CD4-positive, alpha-beta T cell treated with Interleukin-15 for 4 hours (primary cell): ENCODE measurements at regions not wholly inside any gene's neighbourhood (a gene's known extent, or its start where the extent isn't known, plus 50 kb on each side); places are given as distances from the start of the nearest gene placed in this dataset.
A peak's percentile ranks its signal among the peaks of the same experiment; 100 is the strongest.

ENCODE experiments used
- DNase-seq: peaks from one replicate; pipeline ENCODE4 v3.0.0-alpha.2; 2020; ENCODE audit warnings: low spot score

DNA sequence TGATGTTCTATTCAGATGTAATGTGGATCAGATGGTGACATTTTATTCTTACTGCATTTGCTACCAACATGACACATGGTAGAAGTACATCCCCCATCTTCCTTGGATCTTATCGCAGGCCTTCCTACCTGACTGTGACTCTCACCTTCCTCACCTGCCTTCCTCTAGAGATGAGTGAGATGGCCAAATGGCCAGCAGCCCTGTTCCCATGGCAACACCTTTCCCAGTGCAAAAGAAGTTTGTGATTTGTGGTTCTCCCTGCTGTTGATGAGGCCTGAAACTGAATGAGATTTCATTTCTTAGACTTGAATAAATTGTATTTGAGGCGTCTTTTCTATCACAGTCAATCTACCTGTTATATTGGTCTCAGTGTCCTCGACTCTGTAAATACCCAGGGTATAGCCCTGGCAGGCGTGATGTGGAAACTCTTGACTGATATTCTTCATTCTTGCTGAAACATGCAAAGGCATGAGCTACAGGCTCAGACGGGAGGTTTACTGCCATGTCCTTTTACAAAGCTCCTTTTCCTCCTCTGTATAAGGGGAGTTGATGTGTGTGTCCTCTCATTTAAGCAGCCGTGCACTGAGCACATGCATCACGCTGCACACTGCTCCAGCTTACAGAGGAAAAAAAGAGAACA is 440.7 kb upstream of the AKR1E2 start:
- no peak for DNase-seq

DNA sequence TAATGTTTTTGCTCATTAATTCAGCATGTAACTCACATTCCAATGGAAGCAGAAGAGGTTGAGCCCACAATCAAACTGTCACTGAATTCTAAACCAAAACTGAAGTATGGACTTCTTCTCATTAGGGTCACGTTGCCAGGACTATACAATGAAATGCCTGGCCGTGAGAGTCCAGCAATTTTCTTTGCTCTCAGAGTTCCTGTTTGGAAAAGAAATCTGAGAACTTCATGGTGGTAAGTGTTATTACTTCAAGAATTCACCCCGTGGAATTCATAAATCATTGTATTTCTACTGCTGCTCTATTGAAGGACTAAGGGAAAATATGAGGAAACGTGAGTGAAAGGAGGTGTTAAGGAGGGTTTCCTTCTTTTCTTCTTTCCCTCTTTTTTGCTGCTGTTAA is 441.8 kb upstream of the AKR1E2 start:
- DNase-seq = no peak

DNA sequence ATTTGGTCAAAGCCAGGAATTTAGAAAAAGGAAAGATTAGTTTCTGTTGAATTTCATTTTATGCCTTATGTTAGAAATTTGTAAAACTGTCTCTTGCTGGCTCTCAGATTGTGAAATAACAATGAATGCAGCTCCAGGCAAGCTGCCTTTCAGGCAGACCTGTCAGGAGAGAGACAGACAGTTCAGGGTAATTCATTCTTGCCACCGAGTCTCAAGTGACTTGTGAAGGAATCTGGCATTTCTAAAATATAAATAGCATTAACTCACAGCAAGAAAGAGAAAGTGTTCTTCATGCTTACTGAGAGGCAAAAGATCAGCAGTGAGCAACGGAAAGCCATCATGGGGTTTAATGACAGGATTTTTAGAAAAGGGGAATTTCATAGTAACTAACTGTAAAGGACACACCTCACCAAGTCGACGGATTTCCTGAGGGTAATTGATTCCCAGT is 442.3 kb upstream of the AKR1E2 start:
- DNase-seq = no peak

DNA sequence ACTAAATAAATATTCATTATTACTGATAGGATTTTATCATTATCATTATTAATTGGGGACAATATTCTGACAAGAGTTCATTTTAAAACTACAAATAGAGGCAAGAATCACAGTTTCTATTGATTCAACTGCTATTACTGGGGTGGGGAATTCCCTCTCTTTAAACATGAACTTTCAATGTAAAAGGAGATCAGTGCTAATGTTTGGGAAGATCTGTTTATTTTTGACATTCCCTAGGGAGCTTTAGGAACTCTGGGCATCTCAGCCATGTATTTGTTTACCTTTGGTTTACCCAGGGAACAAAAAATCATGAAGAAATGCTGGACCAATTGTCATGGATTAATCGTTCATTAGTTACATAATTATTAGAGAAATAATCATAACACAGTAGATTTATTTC is 443.2 kb upstream of the AKR1E2 start:
- no peak for DNase-seq

DNA sequence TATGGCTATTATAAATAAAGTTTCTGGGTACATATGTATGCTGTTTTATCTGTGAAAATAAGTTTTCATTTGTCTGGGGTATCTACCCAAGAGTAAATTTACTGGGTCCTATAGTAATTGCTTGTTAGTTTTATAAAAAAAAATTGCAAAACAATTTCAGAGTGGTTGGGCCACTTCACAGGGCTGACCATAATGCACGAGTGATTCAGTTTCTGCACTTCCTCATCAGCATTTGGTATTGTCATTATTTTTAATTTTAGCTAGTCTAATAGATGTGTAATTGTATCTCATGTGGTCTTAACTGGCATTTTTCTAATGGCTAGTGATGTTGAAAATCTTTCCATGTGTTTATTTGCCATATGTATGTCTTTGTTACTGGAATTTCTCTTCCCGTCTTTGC is 452.4 kb upstream of the AKR1E2 start:
- no peak for DNase-seq

DNA sequence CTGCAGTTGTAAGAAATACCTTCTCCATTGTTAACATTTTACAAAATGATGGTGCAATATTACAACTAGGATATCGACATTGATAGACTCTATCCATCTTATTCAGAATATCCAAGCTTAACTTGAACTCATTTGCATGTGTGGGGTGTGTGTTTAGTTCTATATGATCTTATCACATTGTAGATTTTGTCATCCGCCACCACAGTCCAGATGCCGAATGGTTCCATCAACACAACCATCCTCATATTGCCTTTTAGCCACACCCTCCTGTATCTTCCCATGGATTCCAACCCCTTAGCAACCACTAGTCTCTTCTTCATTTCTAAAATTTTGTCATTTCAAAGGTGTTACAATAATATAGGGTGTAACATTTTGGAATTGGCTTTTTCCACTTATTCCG is 452.9 kb upstream of the AKR1E2 start:
- no peak for DNase-seq

DNA sequence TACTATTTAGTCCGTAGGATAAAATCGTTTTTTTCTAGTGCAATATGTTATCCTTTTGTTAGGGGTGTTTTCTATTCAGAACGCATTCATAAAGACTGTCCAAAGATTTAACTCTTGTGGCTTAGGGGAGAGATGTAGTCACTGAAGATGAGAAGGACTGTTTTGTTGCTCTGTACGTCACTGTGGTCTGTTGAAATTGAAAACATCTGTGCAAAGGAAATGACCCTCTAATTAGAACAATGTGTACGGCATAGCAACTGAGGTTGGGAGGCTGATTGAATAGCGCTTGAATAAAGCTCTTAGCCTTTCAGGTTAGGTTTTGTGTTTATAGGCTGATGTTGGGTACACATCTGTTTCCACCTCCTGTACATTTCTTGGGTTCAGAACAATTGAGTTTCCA is 453.4 kb upstream of the AKR1E2 start:
- no peak for DNase-seq

DNA sequence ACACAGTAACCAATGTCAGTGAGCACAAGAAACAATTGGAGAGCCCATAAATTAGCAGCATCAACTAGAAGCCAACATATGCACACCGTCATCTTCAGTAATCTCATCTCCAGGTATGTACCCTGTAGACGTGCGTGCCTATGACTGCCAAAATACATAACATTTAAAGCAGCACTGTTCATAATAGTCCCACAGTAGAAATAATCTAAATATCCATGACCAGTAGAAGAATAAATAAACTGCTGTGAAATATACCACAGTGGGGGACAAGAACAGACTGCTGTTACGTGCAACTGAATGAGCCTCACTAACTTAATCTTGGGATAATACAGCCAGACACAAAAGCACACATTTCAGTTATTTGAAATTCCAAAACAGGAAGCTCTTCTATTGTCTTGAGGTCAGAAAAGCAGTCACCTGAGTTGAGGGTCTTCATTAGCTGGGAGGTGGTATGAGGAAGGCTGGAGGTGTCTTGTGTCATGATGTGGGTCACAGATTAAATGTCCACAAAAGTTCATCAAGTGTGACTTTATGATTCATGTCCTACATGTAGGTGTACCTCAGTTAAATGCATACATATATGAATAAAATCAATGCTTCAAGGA is 454.2 kb upstream of the AKR1E2 start:
- DNase-seq = no peak

DNA sequence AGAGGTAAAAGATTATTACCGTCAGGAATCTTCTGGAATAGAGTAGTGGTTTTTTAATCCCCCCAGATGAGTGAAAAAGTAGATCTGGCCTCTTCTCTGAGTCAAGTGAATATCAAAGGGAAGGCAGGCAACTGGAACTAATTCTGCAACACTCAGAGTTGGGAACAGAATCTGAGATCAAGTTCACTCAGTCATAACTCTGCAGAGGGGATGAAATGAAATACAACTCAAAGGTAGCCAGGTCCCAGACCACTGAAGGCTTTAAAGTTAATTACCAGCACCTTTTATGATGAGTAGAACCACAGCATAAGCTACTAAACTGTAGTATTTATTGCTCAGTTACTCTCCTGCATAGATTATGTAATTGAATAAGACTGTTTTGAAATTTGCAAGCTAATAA is 455.6 kb upstream of the AKR1E2 start:
- no peak for DNase-seq

DNA sequence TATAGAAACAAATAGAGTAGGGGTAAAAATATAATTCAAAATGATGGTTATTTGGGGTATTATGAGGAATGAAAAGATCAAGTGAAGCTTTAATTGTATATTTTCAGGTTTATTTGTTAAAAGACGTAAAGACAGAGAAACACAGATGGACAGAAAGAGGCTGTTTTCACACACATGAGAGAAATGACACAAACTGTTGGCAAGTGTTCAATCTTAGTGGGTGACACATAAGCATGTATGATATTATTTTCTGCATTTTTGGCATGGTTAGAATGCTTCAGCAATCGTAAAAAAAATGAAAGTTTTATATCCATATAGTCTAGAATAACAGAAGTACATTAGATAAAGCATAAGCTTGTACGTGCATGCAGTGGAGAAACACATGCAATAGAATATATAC is 464.4 kb upstream of the AKR1E2 start:
- DNase-seq = no peak

DNA sequence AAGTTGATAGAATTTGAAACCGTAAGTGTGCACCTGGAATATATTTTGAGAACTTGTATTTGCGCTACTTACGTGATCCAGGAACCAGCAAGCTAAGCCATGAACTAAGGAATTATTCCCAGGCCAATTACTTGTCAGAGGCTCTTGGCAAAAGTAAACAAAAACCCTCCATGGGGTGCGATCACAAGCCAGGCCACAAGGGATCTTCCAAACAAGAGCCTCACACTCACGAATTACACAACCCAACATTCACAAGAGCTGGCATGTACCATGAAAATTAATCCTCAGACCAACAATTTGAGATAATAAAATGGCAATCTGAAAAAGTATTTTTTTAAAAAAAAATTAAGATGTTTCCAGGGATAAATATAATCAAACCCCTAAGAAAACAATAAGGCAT is 467.0 kb upstream of the AKR1E2 start:
- DNase-seq = no peak

DNA sequence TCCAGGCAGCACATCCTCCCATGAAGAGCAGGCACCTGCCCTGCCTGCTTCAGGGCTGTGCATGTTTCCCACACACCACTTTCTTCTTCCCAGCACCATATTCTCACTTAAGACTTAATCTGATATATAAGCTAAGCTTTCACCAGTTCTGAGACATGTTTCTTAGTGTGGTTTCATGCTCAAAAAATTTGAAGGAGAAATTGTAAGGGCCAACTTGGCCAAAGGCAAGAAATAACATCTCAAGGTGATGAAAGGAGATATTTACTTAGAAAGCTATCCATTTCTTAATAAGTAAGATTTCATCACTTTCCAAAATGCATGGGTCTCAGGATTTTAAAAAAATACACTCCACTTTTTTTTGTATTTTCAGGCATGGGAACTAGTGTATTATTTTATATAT is 468.1 kb upstream of the AKR1E2 start:
- no peak for DNase-seq

DNA sequence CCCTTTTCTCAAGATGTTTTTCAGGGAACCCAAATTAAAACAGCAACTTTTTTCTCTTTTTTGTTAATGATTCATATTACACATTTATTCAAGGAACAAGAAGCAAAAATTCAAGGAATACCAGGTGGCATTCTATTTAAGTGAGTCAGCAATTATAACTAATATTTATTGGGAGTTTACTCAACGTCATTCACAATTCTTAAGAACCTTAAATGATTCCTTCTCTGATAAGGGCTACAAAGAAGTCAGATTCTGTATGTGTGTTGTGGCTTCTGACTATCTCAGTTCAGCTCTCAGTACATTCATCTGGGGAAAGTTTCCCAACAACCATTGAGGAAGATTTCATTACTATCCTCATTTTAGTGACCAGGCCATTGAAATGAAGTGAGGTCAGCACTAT is 470.7 kb upstream of the AKR1E2 start:
- no peak for DNase-seq

DNA sequence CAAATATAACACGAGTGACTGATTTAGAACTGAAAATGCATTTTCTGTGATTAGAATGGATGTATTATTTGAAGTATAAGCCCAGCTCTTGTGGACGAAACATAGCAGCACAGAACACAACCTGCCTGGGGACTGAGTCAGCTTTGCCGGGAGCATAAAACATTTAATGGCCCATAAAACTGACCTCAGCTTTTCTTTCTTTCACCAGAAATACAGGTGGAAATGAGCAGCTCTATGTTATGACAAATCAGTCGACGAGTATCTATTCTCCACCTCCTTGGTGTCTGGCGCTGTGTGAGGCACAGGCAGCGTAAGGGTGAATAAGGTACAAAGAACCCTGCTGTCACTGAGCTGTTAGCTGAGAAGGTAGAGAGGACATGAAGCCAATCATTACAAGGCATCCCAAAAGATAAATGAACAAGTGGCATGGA is 471.6 kb upstream of the AKR1E2 start:
- no peak for DNase-seq

DNA sequence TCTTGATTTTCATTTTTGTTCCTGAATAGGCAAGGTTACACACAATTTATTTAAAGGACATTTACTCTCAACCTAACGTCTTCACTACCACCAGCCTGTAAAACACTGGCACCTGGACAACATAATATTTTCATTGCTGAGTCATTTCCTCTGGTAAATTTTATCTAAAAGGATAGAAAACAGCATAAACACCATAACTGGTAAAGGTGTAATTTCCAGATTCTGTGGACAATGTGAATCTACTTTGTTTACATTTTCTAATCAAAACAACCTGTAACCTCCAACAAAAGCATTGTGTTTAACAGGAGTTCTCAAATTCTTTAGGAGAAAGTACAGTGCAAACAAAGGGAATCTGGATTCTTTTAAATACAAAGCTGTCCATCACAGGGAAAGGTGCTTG is 472.0 kb upstream of the AKR1E2 start:
- DNase-seq = peak; percentile 23

DNA sequence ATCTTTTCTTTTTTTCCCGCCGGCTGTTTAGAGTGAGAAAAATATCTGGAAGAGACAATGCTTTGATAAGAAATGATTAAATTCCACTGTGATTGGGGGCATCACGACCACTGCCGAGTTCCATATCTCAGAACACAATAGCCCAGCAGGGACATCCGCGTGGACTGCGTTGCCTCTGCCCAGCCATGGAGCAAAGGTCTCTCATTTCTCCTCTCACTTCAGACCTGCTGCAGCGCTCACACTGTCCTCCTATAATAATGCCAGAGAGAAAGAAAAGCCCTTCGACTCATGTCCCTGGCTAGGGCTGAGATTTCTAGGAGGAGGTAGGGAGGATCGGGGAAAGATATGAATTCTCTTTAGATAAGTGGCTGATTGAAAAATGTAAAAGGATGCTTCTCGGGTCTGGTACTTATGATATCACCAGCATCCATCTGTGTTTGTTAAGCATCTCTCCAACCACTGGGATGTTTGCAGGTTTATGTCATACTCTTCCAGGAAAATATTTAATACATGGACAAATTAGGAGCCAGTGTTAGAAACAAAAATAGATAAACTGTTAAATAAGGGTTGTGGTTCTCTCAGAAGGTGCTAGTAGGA is 472.9 kb upstream of the AKR1E2 start:
- no peak for DNase-seq

DNA sequence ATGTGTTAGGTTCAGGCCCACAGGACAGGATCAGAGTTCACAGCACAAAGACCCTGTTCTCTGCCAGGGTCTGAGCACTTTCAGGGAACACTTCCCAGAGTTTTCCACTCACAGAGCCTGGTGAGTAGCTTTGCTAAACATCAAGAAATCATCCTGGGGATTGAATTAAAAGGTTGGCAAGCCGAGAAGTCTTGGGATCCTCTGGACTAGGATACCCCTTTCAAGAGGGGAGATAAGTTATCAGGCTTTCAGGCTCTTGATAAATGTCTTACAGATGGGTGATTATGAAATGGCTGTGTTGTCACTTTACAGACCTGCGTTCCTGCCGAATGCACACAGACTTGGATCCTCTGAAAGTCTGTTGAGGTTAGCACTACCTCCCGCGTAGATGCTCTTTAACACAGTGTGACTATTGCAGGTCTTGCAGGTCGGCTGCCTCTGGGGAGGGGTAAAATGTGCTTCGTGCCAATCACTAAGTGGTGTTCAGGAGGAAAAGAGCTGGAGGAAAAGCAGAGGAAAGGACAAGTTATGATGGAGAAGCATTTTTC is 473.5 kb upstream of the AKR1E2 start:
- DNase-seq = no peak

DNA sequence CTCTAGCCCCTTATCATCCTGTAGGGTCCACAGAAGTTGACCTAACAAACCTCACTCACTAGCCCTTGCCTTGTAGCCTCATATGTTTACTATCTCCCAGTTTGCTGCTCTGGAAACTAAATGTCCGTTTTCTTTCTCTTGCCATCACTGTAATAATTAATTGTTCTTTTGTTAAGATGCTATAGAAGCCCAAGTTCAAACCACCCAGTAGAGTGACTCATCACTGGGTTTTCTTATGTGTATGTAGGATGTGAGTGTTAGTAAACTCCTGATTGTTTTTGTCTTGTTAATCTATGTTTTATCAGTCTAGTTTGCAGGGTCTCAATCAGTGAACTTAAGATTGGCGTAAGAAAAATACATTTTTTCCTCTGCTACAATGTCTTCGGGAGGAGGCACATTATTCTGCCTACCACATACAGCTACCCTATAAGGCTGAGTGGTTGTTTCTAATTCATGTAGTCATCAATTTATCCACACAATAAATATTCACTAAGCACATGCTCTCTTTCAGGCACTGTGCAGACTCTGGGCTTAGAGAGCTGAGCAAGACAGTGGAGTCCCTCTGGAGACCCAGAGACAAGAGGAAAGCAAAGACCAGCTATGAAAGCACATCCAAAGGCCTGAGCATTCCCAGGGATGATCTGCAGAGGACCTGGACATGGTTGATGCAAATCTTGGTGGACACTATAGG is 474.1 kb upstream of the AKR1E2 start:
- DNase-seq = no peak

DNA sequence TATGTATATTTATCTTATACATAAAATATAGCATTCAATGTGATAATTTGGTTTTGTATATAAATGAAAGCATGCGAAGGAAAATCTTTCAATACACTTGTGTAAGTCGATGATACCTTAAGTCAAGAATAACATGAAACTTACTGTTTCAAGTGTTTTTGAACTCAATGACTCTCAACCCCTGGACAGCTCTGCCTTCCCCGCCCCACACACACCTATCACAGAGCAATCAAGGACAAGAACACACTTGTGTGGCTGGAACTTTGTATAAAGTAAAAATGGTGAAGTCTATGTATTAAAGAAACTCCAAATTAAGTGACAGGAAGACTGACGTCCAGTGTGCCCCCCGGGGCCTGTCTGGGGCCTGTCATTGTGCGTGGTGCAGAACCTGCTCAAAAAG is 478.6 kb upstream of the AKR1E2 start:
- DNase-seq = no peak

DNA sequence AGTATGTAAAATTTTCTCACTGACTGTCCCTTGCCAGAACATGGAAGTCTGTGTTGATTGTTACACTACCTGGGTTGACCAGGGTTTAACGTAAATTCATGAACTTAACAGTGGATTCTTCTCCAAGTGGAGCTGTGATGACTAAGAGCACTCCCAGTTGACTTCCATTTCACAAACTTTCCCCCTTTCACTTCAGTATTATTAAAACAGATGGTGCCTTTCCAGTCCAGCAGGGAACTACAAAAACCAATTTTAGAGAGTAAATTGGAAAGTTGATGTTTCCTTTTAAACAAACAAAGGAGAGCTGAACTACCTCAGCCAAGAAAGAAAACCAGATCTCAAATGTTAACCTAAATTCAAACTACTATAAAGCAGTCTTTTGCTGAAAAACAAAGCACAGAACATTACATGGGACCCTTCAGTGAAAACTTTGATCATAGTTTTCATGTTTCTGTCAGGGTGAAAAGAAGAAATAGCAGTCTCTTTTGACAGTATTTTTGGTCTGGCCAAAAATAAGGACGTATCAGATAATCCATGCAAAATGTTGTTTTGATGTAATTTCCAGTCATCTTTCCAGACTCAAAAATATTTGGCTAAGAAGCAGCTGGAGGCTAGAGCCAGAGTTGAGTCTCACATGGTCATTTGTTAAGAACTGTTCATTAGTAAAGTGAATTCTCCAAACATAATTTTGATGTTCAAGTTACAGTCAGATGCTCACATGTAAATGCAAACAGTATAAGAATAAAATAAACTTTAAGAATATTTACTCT is 479.9 kb upstream of the AKR1E2 start:
- no peak for DNase-seq

DNA sequence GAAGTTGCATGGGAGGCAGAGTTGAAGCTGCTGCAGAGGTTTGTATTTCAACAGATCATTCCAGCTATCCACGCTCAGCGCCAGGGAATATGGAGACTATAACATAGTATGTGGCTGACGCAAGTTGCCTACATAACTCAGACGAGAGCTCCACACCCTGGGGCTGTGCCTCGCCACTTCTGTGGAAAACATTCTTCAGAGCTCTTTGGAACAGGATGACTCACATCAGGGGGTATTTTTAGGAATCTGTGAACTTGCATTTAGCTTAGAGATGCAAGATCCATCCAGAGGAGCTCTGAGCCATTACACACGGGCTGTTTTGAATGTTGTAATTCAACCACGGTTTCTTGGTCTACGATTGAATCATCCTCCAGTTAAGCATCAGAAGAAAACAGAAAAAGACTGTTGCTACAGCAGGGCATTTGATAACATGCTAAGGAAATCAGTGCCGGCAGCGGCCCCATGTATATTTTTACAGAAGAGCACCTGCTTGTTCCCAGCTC is 481.5 kb upstream of the AKR1E2 start:
- no peak for DNase-seq

DNA sequence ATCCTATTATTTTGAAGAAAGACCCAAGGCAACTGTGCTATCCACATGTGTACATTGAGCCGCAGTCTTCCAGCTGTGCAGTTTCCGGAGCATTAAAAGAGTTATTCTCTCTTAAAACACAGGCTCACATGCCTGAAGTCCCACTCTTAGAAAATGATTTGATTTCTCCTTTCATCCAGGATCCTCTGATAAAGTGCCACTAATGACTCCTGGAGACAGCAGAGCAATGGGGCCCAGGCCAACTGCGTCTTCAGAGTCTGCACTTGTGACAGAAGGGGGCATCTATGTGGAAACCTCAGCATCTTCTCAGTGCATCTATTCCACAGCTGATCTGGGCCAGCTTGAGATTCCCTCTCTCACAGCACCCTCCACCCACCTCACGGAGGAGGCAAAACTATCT is 482.1 kb upstream of the AKR1E2 start:
- no peak for DNase-seq
